SK-N-SH treated with all-trans-retinoic acid at 6 μM for 48 hours (cell line): ENCODE measurements at regions not wholly inside any gene's neighbourhood (a gene's known extent, or its start where the extent isn't known, plus 50 kb on each side); places are given as distances from the start of the nearest gene placed in this dataset.

Source experiments
- ARNTL ChIP-seq: fragments of 450-650 bp; formaldehyde crosslinking; IDR thresholded peaks from 2 replicates; pipeline ENCODE4 v1.5.0; 2020; ENCODE audit warnings: low read depth, mild to moderate bottlenecking, moderate library complexity, borderline replicate concordance
- BACH2 ChIP-seq: fragments of 250-450 bp; sonication (Bioruptor Pico); IDR thresholded peaks from 2 replicates; pipeline ENCODE4 v1.9.0; 2021; ENCODE audit warnings: mild to moderate bottlenecking, borderline replicate concordance
- ESRRG ChIP-seq: fragments of 250-450 bp; sonication (Bioruptor Pico); IDR thresholded peaks from 2 replicates; pipeline ENCODE4 v1.6.1; 2021; ENCODE audit warnings: mild to moderate bottlenecking
- OSR1 ChIP-seq: fragments of 250-450 bp; sonication (Bioruptor Pico); IDR thresholded peaks from 2 replicates; pipeline ENCODE4 v1.8.0; 2022; ENCODE audit warnings: moderate library complexity, mild to moderate bottlenecking, inconsistent platforms
- PATZ1 ChIP-seq: fragments of 250-450 bp; sonication (Bioruptor Pico); IDR thresholded peaks from 2 replicates; pipeline ENCODE4 v1.8.0; 2020; ENCODE audit warnings: mild to moderate bottlenecking, moderate library complexity, borderline replicate concordance
- RARB ChIP-seq: fragments of 250-450 bp; sonication (Bioruptor Pico); IDR thresholded peaks from 2 replicates; pipeline ENCODE4 v1.8.0; 2021; ENCODE audit warnings: mild to moderate bottlenecking, moderate library complexity
- TSHZ2 ChIP-seq: fragments of 250-450 bp; sonication (Bioruptor Pico); IDR thresholded peaks from 2 replicates; pipeline ENCODE4 v1.5.0; 2020; ENCODE audit warnings: mild to moderate bottlenecking, moderate library complexity
- ZC3H10 ChIP-seq: fragments of 250-450 bp; sonication (Bioruptor Pico); IDR thresholded peaks from 2 replicates; pipeline ENCODE4 v1.5.1; 2021; ENCODE audit warnings: mild to moderate bottlenecking, moderate library complexity
- ZNF565 ChIP-seq: fragments of 450-650 bp; formaldehyde crosslinking; conservative IDR thresholded peaks from 2 replicates; pipeline ENCODE4 v1.5.0; 2020; ENCODE audit warnings: low read depth, mild to moderate bottlenecking, moderate library complexity
- ZNF8 ChIP-seq: fragments of 450-650 bp; formaldehyde crosslinking; IDR thresholded peaks from 2 replicates; pipeline ENCODE4 v1.5.0; 2020; ENCODE audit warnings: mild to moderate bottlenecking, moderate library complexity
- TF ChIP-seq, protein P1 (sequence below): fragments of 250-450 bp; sonication (Bioruptor Pico); IDR thresholded peaks from 2 replicates; pipeline ENCODE4 v1.8.0; 2021; ENCODE audit warnings: low read depth, mild to moderate bottlenecking, moderate library complexity, borderline replicate concordance
- TF ChIP-seq, protein P2 (sequence below): fragments of 250-450 bp; sonication (Bioruptor Pico); IDR thresholded peaks from 2 replicates; pipeline ENCODE4 v1.5.1; 2021; ENCODE audit warnings: mild to moderate bottlenecking, moderate library complexity

DNA sequence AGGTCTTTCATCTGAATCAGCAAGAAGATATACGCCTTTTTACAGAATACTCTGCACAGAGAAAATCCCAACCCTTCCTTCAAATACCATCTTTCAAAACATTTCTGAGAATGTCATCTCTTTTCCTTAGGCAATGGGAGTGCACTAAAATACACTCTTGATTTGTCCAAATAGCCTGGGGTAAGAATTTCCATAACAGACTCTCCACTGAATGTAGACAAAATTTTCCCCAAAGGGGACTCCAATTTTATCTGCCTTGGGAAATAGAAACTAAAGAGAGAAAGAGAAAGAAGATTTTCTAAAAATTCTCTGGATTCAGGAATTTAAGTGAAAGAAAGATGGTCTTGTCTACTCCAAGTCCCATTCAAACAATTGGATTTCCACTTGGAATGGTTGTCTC is 394.5 kb upstream of the CHAC2 start:
- TF ChIP-seq ZNF8 (CRISPR knock-in tag) (no peak), OSR1 (no peak), BACH2 (no peak), RARB (CRISPR knock-in tag) (no peak), ESRRG (CRISPR knock-in tag) (no peak), ZNF565 (CRISPR knock-in tag) (no peak), ZC3H10 (CRISPR knock-in tag) (no peak), PATZ1 (CRISPR knock-in tag) (no peak), TSHZ2 (CRISPR knock-in tag) (no peak), ARNTL (CRISPR knock-in tag) (no peak)
- TF ChIP-seq, protein P1, sequence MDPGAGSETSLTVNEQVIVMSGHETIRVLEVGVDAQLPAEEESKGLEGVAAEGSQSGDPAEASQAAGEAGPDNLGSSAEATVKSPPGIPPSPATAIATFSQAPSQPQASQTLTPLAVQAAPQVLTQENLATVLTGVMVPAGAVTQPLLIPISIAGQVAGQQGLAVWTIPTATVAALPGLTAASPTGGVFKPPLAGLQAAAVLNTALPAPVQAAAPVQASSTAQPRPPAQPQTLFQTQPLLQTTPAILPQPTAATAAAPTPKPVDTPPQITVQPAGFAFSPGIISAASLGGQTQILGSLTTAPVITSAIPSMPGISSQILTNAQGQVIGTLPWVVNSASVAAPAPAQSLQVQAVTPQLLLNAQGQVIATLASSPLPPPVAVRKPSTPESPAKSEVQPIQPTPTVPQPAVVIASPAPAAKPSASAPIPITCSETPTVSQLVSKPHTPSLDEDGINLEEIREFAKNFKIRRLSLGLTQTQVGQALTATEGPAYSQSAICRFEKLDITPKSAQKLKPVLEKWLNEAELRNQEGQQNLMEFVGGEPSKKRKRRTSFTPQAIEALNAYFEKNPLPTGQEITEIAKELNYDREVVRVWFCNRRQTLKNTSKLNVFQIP (CRISPR knock-in tag), result no peak
- TF ChIP-seq, protein P2, sequence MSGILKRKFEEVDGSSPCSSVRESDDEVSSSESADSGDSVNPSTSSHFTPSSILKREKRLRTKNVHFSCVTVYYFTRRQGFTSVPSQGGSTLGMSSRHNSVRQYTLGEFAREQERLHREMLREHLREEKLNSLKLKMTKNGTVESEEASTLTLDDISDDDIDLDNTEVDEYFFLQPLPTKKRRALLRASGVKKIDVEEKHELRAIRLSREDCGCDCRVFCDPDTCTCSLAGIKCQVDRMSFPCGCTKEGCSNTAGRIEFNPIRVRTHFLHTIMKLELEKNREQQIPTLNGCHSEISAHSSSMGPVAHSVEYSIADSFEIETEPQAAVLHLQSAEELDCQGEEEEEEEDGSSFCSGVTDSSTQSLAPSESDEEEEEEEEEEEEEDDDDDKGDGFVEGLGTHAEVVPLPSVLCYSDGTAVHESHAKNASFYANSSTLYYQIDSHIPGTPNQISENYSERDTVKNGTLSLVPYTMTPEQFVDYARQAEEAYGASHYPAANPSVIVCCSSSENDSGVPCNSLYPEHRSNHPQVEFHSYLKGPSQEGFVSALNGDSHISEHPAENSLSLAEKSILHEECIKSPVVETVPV (CRISPR knock-in tag), result no peak
